VCaP (cell line): ENCODE measurements at regions not wholly inside any gene's neighbourhood (a gene's known extent, or its start where the extent isn't known, plus 50 kb on each side); places are given as distances from the start of the nearest gene placed in this dataset.

Experiments used
- H3K27ac ChIP-seq: fragments of 450-650 bp; 2 replicates; pipeline ENCODE4 v1.5.1; 2017
- TF ChIP-seq, protein P1 (sequence below): fragments of 450-650 bp; conservative IDR thresholded peaks from 2 replicates; pipeline ENCODE4 v1.5.1; 2017; ENCODE audit warnings: mild to moderate bottlenecking, moderate library complexity

DNA sequence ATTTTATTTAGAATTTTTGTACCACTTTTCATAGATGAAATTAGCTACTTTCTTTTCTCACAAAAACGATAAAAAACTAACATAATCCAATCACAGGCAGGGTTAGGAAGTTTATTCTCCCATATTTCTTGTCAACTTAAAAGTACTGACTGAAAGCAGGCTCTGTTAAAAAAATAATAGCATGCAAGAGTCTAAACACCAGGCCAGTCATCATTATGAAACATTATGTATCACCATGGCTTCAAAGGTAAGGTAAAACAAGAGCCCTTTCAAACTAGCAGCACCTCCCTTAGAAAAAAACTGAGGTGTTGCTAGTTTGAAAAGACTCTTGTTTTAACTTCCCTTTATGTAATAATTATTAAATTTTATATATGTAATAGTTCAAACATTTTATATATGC, 848.0 kb downstream of the RNF144A start:
- no peak overlapping the region for H3K27ac ChIP-seq
- TF ChIP-seq, protein P1, sequence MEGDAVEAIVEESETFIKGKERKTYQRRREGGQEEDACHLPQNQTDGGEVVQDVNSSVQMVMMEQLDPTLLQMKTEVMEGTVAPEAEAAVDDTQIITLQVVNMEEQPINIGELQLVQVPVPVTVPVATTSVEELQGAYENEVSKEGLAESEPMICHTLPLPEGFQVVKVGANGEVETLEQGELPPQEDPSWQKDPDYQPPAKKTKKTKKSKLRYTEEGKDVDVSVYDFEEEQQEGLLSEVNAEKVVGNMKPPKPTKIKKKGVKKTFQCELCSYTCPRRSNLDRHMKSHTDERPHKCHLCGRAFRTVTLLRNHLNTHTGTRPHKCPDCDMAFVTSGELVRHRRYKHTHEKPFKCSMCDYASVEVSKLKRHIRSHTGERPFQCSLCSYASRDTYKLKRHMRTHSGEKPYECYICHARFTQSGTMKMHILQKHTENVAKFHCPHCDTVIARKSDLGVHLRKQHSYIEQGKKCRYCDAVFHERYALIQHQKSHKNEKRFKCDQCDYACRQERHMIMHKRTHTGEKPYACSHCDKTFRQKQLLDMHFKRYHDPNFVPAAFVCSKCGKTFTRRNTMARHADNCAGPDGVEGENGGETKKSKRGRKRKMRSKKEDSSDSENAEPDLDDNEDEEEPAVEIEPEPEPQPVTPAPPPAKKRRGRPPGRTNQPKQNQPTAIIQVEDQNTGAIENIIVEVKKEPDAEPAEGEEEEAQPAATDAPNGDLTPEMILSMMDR: no peak

DNA sequence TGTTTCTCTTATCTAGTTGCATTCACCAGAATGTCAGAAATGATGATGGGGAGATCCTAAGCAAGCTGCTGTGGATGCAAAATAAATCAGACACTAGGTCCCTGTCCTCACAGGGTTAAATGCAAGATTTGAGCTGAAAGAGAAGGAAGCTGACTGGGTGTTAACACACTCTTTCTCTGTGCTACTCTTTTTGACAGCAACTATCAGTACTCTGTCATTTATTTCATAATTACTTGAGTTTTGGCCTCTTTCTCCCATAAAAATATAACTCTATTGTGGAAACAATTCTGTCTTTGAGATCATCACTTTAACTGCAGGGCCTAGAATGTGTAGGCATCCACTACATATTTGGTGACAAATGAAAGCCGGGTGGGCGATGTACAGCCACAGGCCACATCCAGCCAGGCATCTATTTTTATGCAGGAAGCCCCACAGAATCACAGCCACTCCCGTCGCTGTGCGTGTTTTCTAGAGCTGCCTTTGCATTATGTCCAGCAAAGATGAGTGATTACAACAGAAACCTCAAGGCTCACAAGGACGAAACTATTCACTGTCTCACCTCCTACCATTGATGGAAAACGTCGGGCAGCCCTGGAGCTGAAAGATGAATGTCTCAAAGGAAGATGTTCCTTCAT, 849.0 kb downstream of the RNF144A start:
- TF ChIP-seq, protein P1: no peak
- no peak overlapping the region for H3K27ac ChIP-seq

DNA sequence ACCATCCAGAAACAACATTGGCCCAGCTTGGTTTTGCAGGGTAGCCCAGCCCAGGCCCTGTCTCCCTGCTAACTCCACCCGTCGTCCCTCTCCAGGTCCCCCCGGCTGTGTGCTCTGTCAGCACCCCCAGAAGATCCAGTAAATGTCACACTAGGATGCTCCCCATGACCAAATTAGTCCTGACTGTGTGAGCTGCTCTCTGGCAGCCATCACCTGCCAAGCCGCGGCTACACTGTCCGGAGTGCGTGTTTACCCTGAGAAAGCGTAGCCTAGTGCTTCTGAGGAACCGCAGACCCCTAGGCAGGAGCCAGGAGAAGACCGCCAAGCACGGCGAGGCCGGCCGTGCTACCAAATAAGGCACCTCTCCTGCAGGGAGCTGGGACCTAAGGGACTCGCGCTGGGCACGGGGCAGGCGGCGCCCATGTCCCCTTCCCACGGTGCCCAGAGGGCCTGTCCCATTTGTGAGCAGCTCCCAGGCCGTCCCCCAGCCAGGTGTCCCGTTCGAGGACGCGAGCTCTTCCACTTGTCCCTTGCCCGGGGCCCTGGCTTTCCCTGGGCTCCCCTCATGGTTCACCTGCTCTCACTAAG, 849.9 kb downstream of the RNF144A start:
- no peak overlapping the region for H3K27ac ChIP-seq

DNA sequence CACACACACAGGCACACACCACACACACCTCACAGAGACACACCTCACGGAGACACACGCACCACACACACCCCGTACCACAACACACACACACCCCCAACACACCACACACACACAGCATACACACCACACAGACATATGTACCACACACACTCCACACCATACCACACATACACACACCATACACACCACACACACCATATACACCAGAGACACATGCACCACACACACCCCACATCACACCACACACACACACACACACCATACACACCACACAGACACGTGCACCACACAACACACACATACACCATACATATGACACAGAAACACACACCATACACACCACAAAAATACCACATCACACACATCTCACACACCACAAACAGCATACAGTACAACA, 850.7 kb downstream of the RNF144A start:
- TF ChIP-seq, protein P1: no peak
- no peak overlapping the region for H3K27ac ChIP-seq

More for the DNA sequence above, 849.9 kb downstream of the RNF144A start:
- TF ChIP-seq, protein P1: no peak

DNA sequence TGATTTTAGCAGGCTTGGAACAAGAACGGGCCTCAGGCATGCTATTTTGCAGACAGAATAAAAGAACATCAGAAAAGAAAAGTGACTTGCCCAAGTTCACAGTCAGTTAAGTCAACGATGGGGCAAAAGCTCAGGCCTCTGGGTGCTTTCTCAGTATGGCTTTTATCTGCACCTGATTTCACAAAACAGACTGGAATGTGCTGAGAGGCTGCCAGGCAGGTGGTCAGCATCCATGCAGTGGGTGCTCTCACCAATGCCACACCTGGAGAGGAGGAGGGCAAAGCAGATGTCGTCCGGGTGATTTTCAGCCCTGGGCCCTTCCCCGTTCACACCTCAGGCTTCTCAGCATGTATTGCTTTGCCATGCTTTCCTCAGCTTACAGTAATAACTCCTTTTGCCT, 854.6 kb downstream of the RNF144A start:
- TF ChIP-seq, protein P1: no peak
- H3K27ac ChIP-seq: no peak overlapping the region

DNA sequence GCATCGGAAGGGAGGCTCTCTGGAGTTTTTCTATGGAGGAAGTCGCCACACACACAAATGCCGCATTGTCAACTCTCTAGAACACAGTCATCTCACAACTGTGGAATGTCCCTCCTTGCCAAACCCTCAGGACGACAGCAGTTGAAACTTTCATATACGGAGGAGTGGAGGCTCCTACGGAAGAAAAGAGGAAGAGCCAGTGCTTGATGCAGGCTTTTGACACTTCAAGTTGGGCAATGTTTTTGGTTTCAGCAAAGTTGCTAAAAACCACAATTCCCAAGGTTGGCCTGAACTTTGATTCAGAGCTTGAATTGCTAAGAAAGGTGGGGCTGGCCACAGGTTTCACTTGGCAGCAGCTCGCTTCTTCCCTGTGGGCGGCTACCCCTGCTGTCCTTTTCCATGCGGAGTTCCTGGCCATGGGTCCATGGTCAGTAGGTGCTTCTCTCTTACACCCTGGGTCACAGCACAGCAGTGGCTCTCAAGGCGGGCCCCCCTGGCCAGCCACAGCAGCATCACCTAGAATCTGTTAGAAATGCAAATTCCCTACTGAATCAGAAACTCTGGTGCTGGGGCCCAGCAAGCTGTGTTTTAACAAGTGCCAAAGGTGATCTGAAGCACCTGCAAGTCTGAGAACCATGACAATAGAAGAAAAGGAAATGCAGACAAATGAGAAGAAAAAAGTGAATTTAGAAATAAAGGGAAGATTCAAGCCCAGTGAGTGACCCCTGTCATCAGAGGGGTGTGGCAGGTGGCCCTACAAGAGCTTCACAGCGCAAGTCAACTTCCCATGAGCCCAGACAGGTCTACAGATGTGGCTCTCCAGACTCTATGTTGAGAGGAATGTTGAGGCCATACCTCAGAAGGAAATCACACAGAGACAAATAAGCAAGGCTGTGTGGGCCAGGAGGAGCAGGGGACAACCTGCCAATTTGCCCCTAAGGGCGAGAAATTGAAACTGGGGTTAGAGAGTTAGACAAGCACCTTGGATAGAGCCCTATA, 856.4 kb downstream of the RNF144A start:
- H3K27ac ChIP-seq: no peak overlapping the region

DNA sequence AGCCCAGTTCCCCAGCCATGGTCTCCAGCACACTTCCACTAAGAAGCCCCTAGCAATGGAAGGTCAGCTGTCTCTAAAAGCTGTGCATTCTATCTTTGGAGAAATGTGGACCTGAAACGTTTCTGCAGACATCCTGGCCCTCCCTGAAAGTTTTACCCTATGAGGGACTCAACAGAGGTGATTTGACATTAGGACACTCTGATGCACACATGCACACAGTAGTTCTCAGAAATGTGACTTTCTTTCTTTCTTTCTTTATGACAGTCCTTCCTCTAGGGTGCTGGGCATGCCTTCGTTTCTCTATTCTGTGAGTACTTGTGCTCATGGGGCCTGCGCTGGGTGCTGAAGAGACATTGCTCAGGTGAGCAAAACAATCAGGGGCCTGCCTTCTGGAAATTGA, 857.3 kb downstream of the RNF144A start:
- H3K27ac ChIP-seq: no peak overlapping the region
- TF ChIP-seq, protein P1: no peak

More for the DNA sequence above, 856.4 kb downstream of the RNF144A start:
- TF ChIP-seq, protein P1: no peak
